ENCODE measurements at regions not wholly inside any gene's neighbourhood (a gene's known extent, or its start where the extent isn't known, plus 50 kb on each side); places are given as distances from the start of the nearest gene placed in this dataset.

GRCh38 chr13:20303636-20304035 lies 71.5 kb upstream of the GJB6 start:
- no peak for DNase-seq (ENCODE audit: low spot score)
- Mint-ChIP-seq H3K4me3 (no peak overlapping the region), H3K27me3 (ENCODE audit: low read depth) (peaks cover 34% of the 10 kb centered on the region), H3K9me3 (peaks cover 14% of the 10 kb centered on the region), H3K27ac (no peak overlapping the region), H3K4me1 (peaks cover 13% of the 10 kb centered on the region), H3K36me3 (peaks cover 5% of the 10 kb centered on the region)
- no peak for ATAC-seq
- CTCF ChIA-PET: interaction anchor here (2.3 kb wide), 1 partner anchor 10 kb away, joined by 8 read pairs; no protein-coding TSS in a partner anchor
- TF ChIP-seq AFF4 (CRISPR knock-in tag; IDR thresholded peaks at IDR 0.05; ENCODE audit: borderline replicate concordance) (no peak), ZNF219 (CRISPR knock-in tag; IDR thresholded peaks at IDR 0.05; ENCODE audit: borderline replicate concordance) (no peak), FOXP1 (CRISPR knock-in tag; IDR thresholded peaks at IDR 0.05; ENCODE audit: borderline replicate concordance) (no peak), MLX (CRISPR knock-in tag; IDR thresholded peaks at IDR 0.05) (no peak), ELF4 (CRISPR knock-in tag; IDR thresholded peaks at IDR 0.05; ENCODE audit: low read depth) (no peak), CBFB (CRISPR knock-in tag; IDR thresholded peaks at IDR 0.05; ENCODE audit: low read depth) (no peak), RELA (CRISPR knock-in tag; IDR thresholded peaks at IDR 0.05; ENCODE audit: borderline replicate concordance) (no peak), ATF1 (CRISPR knock-in tag; IDR thresholded peaks at IDR 0.05) (no peak), HMGXB4 (CRISPR knock-in tag; IDR thresholded peaks at IDR 0.05) (no peak), CDX4 (CRISPR knock-in tag; IDR thresholded peaks at IDR 0.05; ENCODE audit: borderline replicate concordance) (no peak), GTF2I (CRISPR knock-in tag; conservative IDR thresholded peaks at IDR 0.05) (no peak), FOXK1 (CRISPR knock-in tag; IDR thresholded peaks at IDR 0.05) (no peak), AR (CRISPR knock-in tag; IDR thresholded peaks at IDR 0.05) (no peak), NR1H2 (CRISPR knock-in tag; IDR thresholded peaks at IDR 0.05) (no peak), ARID4B (CRISPR knock-in tag; IDR thresholded peaks at IDR 0.05; ENCODE audit: borderline replicate concordance) (no peak), USF1 (CRISPR knock-in tag; IDR thresholded peaks at IDR 0.05) (no peak), PRDM15 (CRISPR knock-in tag; IDR thresholded peaks at IDR 0.05) (no peak), NFATC4 (CRISPR knock-in tag; IDR thresholded peaks at IDR 0.05) (no peak)
- POLR2A ChIA-PET: no interaction called here

All from WTC11 (cell line).